ENCODE measurements at regions not wholly inside any gene's neighbourhood (a gene's known extent, or its start where the extent isn't known, plus 50 kb on each side); places are given as distances from the start of the nearest gene placed in this dataset.

- no peak for TF ChIP-seq ZFX (IDR thresholded peaks at IDR 0.05)
- TF ChIP-seq CTCF (conservative IDR thresholded peaks at IDR 0.05) = no peak
- H3K27ac ChIP-seq = no peak overlapping the region
Measured at GRCh38 chr4:165724786-165725185, 148.3 kb upstream of the TLL1 start.

- TF ChIP-seq CTCF (conservative IDR thresholded peaks at IDR 0.05) (no peak), ZFX (IDR thresholded peaks at IDR 0.05) (no peak)
- H3K27ac ChIP-seq = no peak overlapping the region
Measured at GRCh38 chr4:165725352-165725751, 147.7 kb upstream of the TLL1 start.

- TF ChIP-seq ZFX (IDR thresholded peaks at IDR 0.05) (no peak), CTCF (conservative IDR thresholded peaks at IDR 0.05) (no peak)
- no peak overlapping the region for H3K27ac ChIP-seq
Measured at GRCh38 chr4:165726831-165727230, 146.2 kb upstream of the TLL1 start.

- TF ChIP-seq CTCF (conservative IDR thresholded peaks at IDR 0.05) (no peak), ZFX (IDR thresholded peaks at IDR 0.05) (no peak)
- no peak overlapping the region for H3K27ac ChIP-seq
Measured at GRCh38 chr4:165737309-165737972, 135.6 kb upstream of the TLL1 start.

GRCh38 chr4:165738571-165738970, 134.5 kb upstream of the TLL1 start:
- no peak overlapping the region for H3K27ac ChIP-seq
- no peak for TF ChIP-seq CTCF (conservative IDR thresholded peaks at IDR 0.05)
- TF ChIP-seq ZFX (IDR thresholded peaks at IDR 0.05) = no peak

GRCh38 chr4:165740911-165741310, 132.1 kb upstream of the TLL1 start:
- no peak overlapping the region for H3K27ac ChIP-seq
- no peak for TF ChIP-seq ZFX (IDR thresholded peaks at IDR 0.05)
- no peak for TF ChIP-seq CTCF (conservative IDR thresholded peaks at IDR 0.05)

DNA sequence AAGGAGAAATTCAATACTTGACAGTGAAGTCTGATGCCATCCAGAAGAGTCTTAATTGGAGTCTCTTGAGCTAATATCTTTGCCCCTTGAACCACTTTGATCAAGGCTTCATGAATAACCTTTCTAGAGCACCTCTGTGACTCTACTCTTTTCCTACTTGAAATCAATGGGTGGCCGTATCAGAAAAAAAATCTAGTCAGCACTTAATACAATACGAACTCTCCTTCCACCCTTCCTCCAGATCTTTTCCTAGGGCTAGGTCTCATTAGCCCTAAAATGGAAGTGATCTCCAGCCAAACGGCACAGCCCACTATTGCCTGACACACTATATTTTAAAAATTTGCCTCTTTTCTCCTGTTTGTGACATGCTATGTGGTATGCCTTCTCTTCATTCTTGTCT, 129.6 kb upstream of the TLL1 start:
- TF ChIP-seq CTCF (conservative IDR thresholded peaks at IDR 0.05) (no peak), ZFX (IDR thresholded peaks at IDR 0.05) (no peak)
- no peak overlapping the region for H3K27ac ChIP-seq
